ENCODE measurements at regions not wholly inside any gene's neighbourhood (a gene's known extent, or its start where the extent isn't known, plus 50 kb on each side); places are given as distances from the start of the nearest gene placed in this dataset.

DNA sequence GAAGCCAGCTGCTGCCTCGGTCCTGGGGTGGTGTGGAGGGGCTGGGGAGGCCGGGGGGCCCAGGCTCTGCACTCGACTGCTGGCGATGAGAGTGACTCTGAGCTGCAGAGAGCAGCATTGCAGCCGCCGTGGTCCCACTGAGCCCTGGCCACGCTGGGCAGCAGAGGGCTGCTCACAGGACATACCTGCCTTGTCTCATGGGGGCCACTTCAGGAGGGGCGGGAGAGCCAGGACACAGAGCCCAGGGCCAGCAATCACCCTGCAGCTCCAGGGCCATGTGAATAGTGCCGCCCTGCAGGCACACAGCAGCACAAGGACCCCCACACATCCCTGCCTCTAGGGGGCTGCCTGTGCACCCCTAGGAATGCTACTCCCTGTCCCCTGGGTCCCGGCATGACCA, 147.0 kb downstream of the CRYBB2 start:
- TF ChIP-seq POLR2A (IDR thresholded peaks at IDR 0.05; ENCODE audit: low read depth, low read length) (no peak), TAF1 (IDR thresholded peaks at IDR 0.05; ENCODE audit: borderline replicate concordance, low read depth, low read length) (no peak), POLR2AphosphoS5 (IDR thresholded peaks at IDR 0.05; ENCODE audit: low read depth, low read length) (no peak)
